ENCODE measurements at regions not wholly inside any gene's neighbourhood (a gene's known extent, or its start where the extent isn't known, plus 50 kb on each side); places are given as distances from the start of the nearest gene placed in this dataset.

GRCh38 chr5:57586649-57587048, 104.0 kb upstream of the ACTBL2 start:
- no peak overlapping the region for H3K27ac ChIP-seq (ENCODE audit: control insufficient read depth, insufficient read depth, low read length)
- H4K20me1 ChIP-seq (ENCODE audit: control insufficient read depth, extremely low read depth, insufficient read depth, low read length): no peaks in the 10 kb centered on the region
- H2AFZ ChIP-seq (ENCODE audit: control insufficient read depth, low read length): no peak overlapping the region
- TF ChIP-seq CTCF (optimal IDR thresholded peaks at IDR 0.05 in 1 of 3, IDR thresholded peaks at IDR 0.05 in 1 of 3, conservative IDR thresholded peaks at IDR 0.05 in 1 of 3; ENCODE audit: extremely low read depth in 1 of 3, insufficient read depth in 2 of 3, low read length in 3 of 3) (no peak), EZH2 (IDR thresholded peaks at IDR 0.05; ENCODE audit: low read length) (no peak)
- H3K79me2 ChIP-seq (ENCODE audit: control insufficient read depth, insufficient read depth, low read length): no peaks in the 10 kb centered on the region
- H3K4me3 ChIP-seq (ENCODE audit: control insufficient read depth in 2 of 3, extremely low read depth in 1 of 3, insufficient read depth in 2 of 3, low read depth in 1 of 3, low read length in 3 of 3): no peak overlapping the region
- H3K36me3 ChIP-seq (ENCODE audit: control insufficient read depth in 2 of 2, extremely low read depth in 1 of 2, insufficient read depth in 2 of 2, low read length in 2 of 2): no peaks in the 10 kb centered on the region
- H3K4me2 ChIP-seq (ENCODE audit: control insufficient read depth, extremely low read depth, insufficient read depth, low read depth, low read length): no peak overlapping the region
- FAIRE-seq (no peak), DNase-seq (ENCODE audit: low read depth, low spot score) (no peak)
- no peaks in the 10 kb centered on the region for H3K4me1 ChIP-seq (ENCODE audit: control insufficient read depth, extremely low read depth, insufficient read depth, low read length)
- no peaks in the 10 kb centered on the region for H3K27me3 ChIP-seq (ENCODE audit: control insufficient read depth, extremely low read depth, insufficient read depth, low read length)
- no peak overlapping the region for H3K9ac ChIP-seq (ENCODE audit: control insufficient read depth, extremely low read depth, insufficient read depth, low read length)
- no peaks in the 10 kb centered on the region for H3K9me3 ChIP-seq (ENCODE audit: control insufficient read depth, low read depth, low read length)
- no peaks in the 10 kb centered on the region for H3K9me1 ChIP-seq (ENCODE audit: control insufficient read depth, extremely low read depth, insufficient read depth, low read length)
- dilution Hi-C loops (cut with MboI; ENCODE audit: extremely low pct_ligation_motif_present, low sequenced_read_pairs): no loop called here

GRCh38 chr5:57582578-57583070, 100.0 kb upstream of the ACTBL2 start:
- peaks cover 4% of the 10 kb centered on the region for H3K27me3 ChIP-seq (ENCODE audit: control insufficient read depth, extremely low read depth, insufficient read depth, low read length)
- no peaks in the 10 kb centered on the region for H3K4me1 ChIP-seq (ENCODE audit: control insufficient read depth, extremely low read depth, insufficient read depth, low read length)
- DNase-seq (ENCODE audit: low read depth, low spot score): no peak
- no peaks in the 10 kb centered on the region for H3K9me3 ChIP-seq (ENCODE audit: control insufficient read depth, low read depth, low read length)
- dilution Hi-C loops (cut with MboI; ENCODE audit: extremely low pct_ligation_motif_present, low sequenced_read_pairs): no loop called here
- H3K9ac ChIP-seq (ENCODE audit: control insufficient read depth, extremely low read depth, insufficient read depth, low read length): no peak overlapping the region
- TF ChIP-seq EZH2 (IDR thresholded peaks at IDR 0.05; ENCODE audit: low read length) (no peak), CTCF (optimal IDR thresholded peaks at IDR 0.05 in 1 of 3, IDR thresholded peaks at IDR 0.05 in 1 of 3, conservative IDR thresholded peaks at IDR 0.05 in 1 of 3; ENCODE audit: extremely low read depth in 1 of 3, insufficient read depth in 2 of 3, low read length in 3 of 3) (no peak)
- H3K36me3 ChIP-seq (ENCODE audit: control insufficient read depth in 2 of 2, extremely low read depth in 1 of 2, insufficient read depth in 2 of 2, low read length in 2 of 2): no peaks in the 10 kb centered on the region
- no peak overlapping the region for H3K27ac ChIP-seq (ENCODE audit: control insufficient read depth, insufficient read depth, low read length)
- no peaks in the 10 kb centered on the region for H3K9me1 ChIP-seq (ENCODE audit: control insufficient read depth, extremely low read depth, insufficient read depth, low read length)
- no peaks in the 10 kb centered on the region for H3K79me2 ChIP-seq (ENCODE audit: control insufficient read depth, insufficient read depth, low read length)
- no peak overlapping the region for H3K4me2 ChIP-seq (ENCODE audit: control insufficient read depth, extremely low read depth, insufficient read depth, low read depth, low read length)
- H3K4me3 ChIP-seq (ENCODE audit: control insufficient read depth in 2 of 3, extremely low read depth in 1 of 3, insufficient read depth in 2 of 3, low read depth in 1 of 3, low read length in 3 of 3): no peak overlapping the region
- H4K20me1 ChIP-seq (ENCODE audit: control insufficient read depth, extremely low read depth, insufficient read depth, low read length): no peaks in the 10 kb centered on the region
- FAIRE-seq: no peak
- H2AFZ ChIP-seq (ENCODE audit: control insufficient read depth, low read length): no peak overlapping the region
